Loucy (cell line): ENCODE measurements at regions not wholly inside any gene's neighbourhood (a gene's known extent, or its start where the extent isn't known, plus 50 kb on each side); places are given as distances from the start of the nearest gene placed in this dataset.

ENCODE experiments used
- EZH2phosphoT487 ChIP-seq: fragments of 200-600 bp; IDR thresholded peaks from 2 replicates; pipeline ENCODE4 v1.6.1; 2018; ENCODE audit warnings: antibody characterized with exemption, mild to moderate bottlenecking, moderate library complexity, borderline replicate concordance
- TF ChIP-seq, protein P1 (sequence below): fragments of 200-600 bp; sonication (generic); conservative IDR thresholded peaks from 2 replicates; pipeline ENCODE4 v1.5.1; 2014; ENCODE audit warnings: mild to moderate bottlenecking, antibody characterized with exemption, low read length

GRCh38 chr13:26468265-26468801 lies 89.2 kb upstream of the WASF3 start:
- TF ChIP-seq EZH2phosphoT487: no peak
- TF ChIP-seq, protein P1, sequence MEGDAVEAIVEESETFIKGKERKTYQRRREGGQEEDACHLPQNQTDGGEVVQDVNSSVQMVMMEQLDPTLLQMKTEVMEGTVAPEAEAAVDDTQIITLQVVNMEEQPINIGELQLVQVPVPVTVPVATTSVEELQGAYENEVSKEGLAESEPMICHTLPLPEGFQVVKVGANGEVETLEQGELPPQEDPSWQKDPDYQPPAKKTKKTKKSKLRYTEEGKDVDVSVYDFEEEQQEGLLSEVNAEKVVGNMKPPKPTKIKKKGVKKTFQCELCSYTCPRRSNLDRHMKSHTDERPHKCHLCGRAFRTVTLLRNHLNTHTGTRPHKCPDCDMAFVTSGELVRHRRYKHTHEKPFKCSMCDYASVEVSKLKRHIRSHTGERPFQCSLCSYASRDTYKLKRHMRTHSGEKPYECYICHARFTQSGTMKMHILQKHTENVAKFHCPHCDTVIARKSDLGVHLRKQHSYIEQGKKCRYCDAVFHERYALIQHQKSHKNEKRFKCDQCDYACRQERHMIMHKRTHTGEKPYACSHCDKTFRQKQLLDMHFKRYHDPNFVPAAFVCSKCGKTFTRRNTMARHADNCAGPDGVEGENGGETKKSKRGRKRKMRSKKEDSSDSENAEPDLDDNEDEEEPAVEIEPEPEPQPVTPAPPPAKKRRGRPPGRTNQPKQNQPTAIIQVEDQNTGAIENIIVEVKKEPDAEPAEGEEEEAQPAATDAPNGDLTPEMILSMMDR: no peak
